ENCODE measurements at regions not wholly inside any gene's neighbourhood (a gene's known extent, or its start where the extent isn't known, plus 50 kb on each side); places are given as distances from the start of the nearest gene placed in this dataset.

GRCh38 chr18:55866006-55866405 lies 278.0 kb upstream of the TCF4 start:
- TF ChIP-seq PATZ1 (CRISPR knock-in tag; IDR thresholded peaks at IDR 0.05; ENCODE audit: borderline replicate concordance) (no peak), GLIS3 (CRISPR knock-in tag; IDR thresholded peaks at IDR 0.05) (no peak), ZFP30 (CRISPR knock-in tag; IDR thresholded peaks at IDR 0.05) (no peak), ISL1 (CRISPR knock-in tag; IDR thresholded peaks at IDR 0.05) (no peak)

All from SK-N-SH treated with all-trans-retinoic acid at 6 μM for 48 hours (cell line).